ENCODE measurements at regions not wholly inside any gene's neighbourhood (a gene's known extent, or its start where the extent isn't known, plus 50 kb on each side); places are given as distances from the start of the nearest gene placed in this dataset.
"Not testable (repeated sequence)": the region's sequence is repeated elsewhere in the genome, so short reads cannot be mapped to it uniquely, and the experiment has no call there.

- ATAC-seq; DNase-seq; intact Hi-C loops (cut with DNase I); H3K4me1 ChIP-seq; H3K27me3 ChIP-seq; H3K27ac ChIP-seq; H3K9me3 ChIP-seq; H3K36me3 ChIP-seq (replicated peaks in 1 of 2; ENCODE audit: insufficient read depth in 1 of 2, low read depth in 2 of 2); H3K4me3 ChIP-seq: not testable (repeated sequence)
- WGBS, 2 donors, result 57 to 73% methylated on average over 2 to 7 of the region's 7 CpGs
These were observed 142.8 kb downstream of the TMEM121 start for GRCh38 chr14:105669231-105669610.

DNA sequence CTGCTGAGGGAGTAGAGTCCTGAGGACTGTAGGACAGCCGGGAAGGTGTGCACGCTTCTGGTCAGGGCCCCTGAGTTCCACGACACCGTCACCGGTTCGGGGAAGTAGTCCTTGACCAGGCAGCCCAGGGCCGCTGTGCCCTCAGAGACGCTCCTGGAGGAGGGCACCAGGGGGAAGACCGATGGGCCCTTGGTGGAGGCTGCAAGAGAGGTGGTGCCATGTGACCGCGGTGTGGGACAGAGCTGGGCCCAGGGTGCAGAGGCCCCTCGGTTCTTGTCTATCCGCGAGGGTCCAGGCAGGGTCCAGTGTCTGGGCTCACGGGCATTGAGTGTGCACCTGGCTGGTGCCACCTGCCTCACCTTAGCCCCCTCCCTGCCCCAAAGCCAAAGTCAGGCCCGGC is 143.3 kb downstream of the TMEM121 start:
- 84% methylated on average over 13 of the region's 16 CpGs; no CpG with 5 or more reads in 1 of the 2 donors for WGBS, 2 donors
- ATAC-seq; H3K4me3 ChIP-seq; H3K27ac ChIP-seq; H3K4me1 ChIP-seq; H3K9me3 ChIP-seq; intact Hi-C loops (cut with DNase I); H3K27me3 ChIP-seq; H3K36me3 ChIP-seq (replicated peaks in 1 of 2; ENCODE audit: insufficient read depth in 1 of 2, low read depth in 2 of 2); DNase-seq: not testable (repeated sequence)

GRCh38 chr14:105672450-105673200 is 146.2 kb downstream of the TMEM121 start:
- H3K4me1 ChIP-seq; intact Hi-C loops (cut with DNase I); H3K36me3 ChIP-seq (replicated peaks in 1 of 2; ENCODE audit: insufficient read depth in 1 of 2, low read depth in 2 of 2); H3K27ac ChIP-seq; ATAC-seq; DNase-seq; H3K4me3 ChIP-seq; H3K27me3 ChIP-seq; H3K9me3 ChIP-seq: not testable (repeated sequence)
- 86% methylated on average over 8 of the region's 55 CpGs; no CpG with 5 or more reads in 1 of the 2 donors for WGBS, 2 donors

- ATAC-seq; H3K36me3 ChIP-seq (replicated peaks in 1 of 2; ENCODE audit: insufficient read depth in 1 of 2, low read depth in 2 of 2); intact Hi-C loops (cut with DNase I); H3K4me3 ChIP-seq; H3K9me3 ChIP-seq; DNase-seq; H3K27ac ChIP-seq; H3K27me3 ChIP-seq; H3K4me1 ChIP-seq: not testable (repeated sequence)
- WGBS, 2 donors, result 64 to 67% methylated on average over 8 of the region's 14 CpGs
These were observed 149.1 kb downstream of the TMEM121 start for GRCh38 chr14:105675433-105675832.

GRCh38 chr14:105675905-105676670 is 149.7 kb downstream of the TMEM121 start:
- H3K27ac ChIP-seq; intact Hi-C loops (cut with DNase I); H3K36me3 ChIP-seq (replicated peaks in 1 of 2; ENCODE audit: insufficient read depth in 1 of 2, low read depth in 2 of 2); H3K9me3 ChIP-seq; DNase-seq; H3K4me3 ChIP-seq; H3K27me3 ChIP-seq; H3K4me1 ChIP-seq; ATAC-seq: not testable (repeated sequence)
- 75% methylated on average over 13 of the region's 13 CpGs for WGBS, 2 donors

DNA sequence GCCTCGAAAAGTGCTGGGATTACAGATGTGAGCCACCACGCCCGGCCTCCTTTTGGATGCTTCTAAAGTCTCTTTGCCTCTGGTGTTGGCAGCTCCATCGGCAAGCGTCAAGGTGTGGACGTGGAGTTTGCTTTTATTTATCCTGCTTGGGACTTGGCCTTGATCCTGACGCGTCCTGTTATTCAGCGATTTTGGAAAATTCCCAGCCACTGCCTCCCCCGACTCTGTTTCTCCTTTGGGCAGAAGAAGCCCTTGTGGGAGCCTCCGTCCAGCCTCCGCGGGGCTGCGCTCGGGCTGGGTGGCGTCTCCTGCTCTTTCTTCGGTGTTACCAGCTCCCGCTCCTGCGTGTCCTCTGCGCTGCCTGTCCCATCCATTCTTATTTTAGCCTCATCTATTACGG is 151.7 kb downstream of the TMEM121 start:
- H3K36me3 ChIP-seq (replicated peaks in 1 of 2; ENCODE audit: insufficient read depth in 1 of 2, low read depth in 2 of 2); H3K9me3 ChIP-seq; intact Hi-C loops (cut with DNase I); H3K4me1 ChIP-seq; H3K27ac ChIP-seq; H3K4me3 ChIP-seq; DNase-seq; H3K27me3 ChIP-seq; ATAC-seq: not testable (repeated sequence)
- 70 to 75% methylated on average over 19 to 21 of the region's 21 CpGs for WGBS, 2 donors

DNA sequence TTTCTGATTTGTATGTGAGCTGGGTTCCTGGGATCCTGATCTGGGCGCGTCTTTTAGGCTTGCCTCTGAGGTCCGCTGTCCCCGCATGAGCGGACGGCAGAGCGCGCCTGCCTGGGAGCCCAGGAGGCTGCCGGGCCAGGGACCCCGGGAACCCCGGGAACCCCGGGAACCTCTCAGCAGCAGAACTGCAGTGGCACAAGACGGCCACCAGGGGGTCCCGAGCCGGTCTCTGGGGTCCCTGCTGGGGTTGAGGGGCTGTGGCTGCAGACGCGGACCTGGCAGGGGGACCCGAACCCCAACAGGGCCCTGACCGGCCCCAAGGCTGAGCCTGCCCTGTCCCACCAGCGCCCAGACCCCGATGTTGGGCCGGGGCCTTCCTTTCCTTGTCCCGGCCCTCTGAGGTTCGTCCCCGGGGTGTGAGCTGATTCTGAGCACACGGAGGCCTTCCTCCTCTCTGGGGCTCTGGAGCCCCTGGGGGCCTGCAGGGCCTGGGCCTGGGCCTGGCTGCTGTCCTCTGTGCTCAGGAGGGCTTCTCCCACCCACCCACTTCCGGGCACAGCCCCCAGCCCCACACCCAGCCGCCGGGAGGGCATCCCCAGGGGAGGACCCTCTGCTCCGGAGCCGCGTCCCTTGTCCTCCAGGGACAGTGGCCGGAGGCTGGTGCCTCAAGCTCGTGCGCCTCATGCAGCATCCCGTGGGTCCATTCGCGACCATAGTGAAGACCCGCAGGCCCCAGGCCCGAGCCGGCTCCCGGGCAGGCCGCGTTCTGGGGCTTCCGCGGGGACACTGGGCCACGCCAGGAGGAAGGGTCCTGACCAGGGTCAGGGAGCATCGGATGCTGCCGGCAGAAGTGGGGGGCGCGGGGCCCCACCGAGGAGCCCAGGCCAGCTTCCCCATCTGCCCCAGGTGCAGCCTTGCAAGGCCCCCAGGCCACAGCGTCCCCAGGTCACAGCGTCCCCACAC is 152.9 kb downstream of the TMEM121 start:
- ATAC-seq; H3K27me3 ChIP-seq; H3K4me1 ChIP-seq; H3K9me3 ChIP-seq; H3K4me3 ChIP-seq; H3K27ac ChIP-seq; intact Hi-C loops (cut with DNase I); H3K36me3 ChIP-seq (replicated peaks in 1 of 2; ENCODE audit: insufficient read depth in 1 of 2, low read depth in 2 of 2); DNase-seq: not testable (repeated sequence)
- 53% methylated on average over 4 of the region's 54 CpGs; no CpG with 5 or more reads in 1 of the 2 donors for WGBS, 2 donors

Data from body of pancreas (tissue), 4 donors.